ENCODE measurements at regions not wholly inside any gene's neighbourhood (a gene's known extent, or its start where the extent isn't known, plus 50 kb on each side); places are given as distances from the start of the nearest gene placed in this dataset.
A peak's percentile ranks its signal among the peaks of the same experiment; 100 is the strongest.

DNA sequence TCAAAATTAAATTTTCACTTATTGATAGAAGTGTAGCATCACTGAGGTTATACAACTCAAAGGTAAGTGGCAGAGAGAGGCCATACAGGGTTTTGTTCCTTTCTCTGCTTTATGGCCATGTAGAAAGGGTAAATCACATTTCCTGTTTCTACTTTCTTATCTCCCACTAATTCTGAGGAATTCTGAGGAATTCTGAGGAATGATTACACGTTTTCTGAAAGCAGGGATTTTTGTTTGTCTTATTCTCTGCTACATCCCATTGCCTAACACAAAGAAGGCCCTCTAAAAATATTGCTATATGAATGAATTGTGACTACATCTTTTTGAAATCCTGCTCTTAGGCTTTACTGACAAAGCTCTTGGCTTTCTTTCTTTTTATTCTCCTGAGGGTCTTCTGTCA is 516.9 kb upstream of the ZNF608 start:
- DNase-seq, result no peak

GRCh38 chr5:125266106-125266505 is 519.7 kb upstream of the ZNF608 start:
- DNase-seq, result no peak

DNA sequence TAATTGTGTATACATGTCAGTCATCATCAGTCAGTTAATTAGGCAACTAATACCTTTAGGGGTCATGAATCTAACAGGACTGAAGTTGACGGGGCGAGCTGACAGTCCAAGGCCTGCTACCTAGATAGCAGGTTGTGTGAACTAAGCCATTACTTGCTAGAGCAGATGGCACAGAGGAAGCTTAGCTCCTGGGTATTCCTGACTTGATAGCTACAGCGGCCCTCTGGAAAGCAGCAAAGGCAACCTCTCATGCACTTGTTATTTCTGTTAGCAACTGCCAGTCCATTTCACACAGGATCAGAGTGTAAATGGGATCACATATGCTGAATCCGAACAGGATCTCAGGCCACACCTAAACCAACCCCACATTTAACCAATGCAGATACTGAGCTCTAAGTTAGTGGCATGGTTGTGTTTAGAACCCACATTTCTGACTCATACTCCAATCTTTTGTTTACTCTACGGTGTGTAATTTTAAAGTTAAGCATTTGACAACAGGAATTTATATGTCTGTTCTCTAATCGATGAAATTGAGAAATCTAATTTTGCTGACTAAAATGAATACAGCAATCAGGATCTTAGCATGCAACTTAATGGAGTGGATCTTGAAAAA is 521.3 kb upstream of the ZNF608 start:
- DNase-seq, result peak; percentile 58

GRCh38 chr5:125269926-125270325 is 523.5 kb upstream of the ZNF608 start:
- DNase-seq, result peak; percentile 22

DNA sequence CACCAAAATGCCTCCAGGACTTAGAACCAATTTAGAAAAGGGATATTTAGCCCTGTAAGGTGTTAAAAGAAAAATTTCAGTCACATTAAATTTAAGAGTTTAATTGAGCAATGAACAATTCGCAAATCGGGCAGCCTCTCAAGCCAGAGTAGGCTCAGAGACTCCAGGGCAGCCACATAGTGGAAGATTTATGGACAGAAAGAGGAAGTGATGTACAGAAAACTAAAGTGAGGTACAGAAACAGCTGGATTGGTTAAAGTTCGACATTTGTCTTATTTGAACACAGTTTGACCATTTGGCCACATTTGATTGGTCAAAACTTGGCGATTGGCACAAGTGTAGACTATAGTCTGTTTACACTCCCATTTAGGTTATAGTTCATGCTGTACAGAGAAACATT is 525.9 kb upstream of the ZNF608 start:
- DNase-seq, result no peak

- peak; percentile 17 for DNase-seq
Measured at GRCh38 chr5:125274211-125274610, 527.8 kb upstream of the ZNF608 start.

GRCh38 chr5:125274938-125275724 is 528.7 kb upstream of the ZNF608 start:
- DNase-seq, result peak; percentile 97

GRCh38 chr5:125275725-125276090 is 529.3 kb upstream of the ZNF608 start:
- peak; percentile 77 for DNase-seq

GRCh38 chr5:125276096-125276495 is 529.7 kb upstream of the ZNF608 start:
- peak; percentile 74 for DNase-seq

GRCh38 chr5:125277494-125278154 is 531.2 kb upstream of the ZNF608 start:
- DNase-seq, result peak; percentile 57

- DNase-seq, result no peak
Measured at GRCh38 chr5:125278711-125279110, 532.3 kb upstream of the ZNF608 start.

DNA sequence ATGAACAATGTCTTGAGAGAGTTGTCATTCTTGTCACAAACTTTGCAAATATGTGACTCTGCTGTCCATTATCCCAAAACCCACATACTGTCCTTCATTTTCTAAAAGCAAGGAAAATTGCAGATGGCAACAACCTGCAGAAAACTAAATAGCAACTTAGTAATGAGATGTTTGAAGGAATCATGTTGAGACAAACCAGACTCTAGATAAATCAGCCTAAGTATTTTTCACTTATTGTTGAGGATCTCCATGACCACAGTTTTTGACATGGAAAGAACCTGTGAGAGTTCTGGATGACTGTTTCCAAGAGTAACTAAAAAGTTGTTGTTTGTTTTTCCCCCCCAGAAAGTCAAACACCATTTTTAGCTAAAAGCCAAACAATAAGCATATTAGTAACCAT is 535.2 kb upstream of the ZNF608 start:
- DNase-seq, result no peak

- no peak for DNase-seq
Measured at GRCh38 chr5:125283372-125283771, 536.9 kb upstream of the ZNF608 start.

GRCh38 chr5:125286271-125286670 is 539.8 kb upstream of the ZNF608 start:
- peak; percentile 93 for DNase-seq

DNA sequence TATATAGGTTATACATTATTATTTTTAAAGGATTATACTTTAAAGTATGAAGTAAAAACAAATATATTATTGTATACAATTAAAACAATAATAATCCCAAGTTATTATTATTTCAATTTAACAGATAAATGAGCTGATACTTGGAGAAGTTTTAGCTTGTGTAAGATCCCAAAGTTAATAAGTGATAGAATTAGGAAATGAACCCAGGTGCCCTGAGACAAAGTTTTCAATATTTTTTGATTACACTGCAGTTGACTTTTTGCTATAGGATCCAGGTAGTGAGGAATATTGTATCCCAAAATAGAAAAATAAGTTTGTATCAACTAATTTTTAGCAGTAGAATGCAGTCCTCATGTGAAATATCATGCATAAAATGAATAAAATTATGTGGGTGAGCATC is 543.2 kb upstream of the ZNF608 start:
- DNase-seq, result no peak

DNA sequence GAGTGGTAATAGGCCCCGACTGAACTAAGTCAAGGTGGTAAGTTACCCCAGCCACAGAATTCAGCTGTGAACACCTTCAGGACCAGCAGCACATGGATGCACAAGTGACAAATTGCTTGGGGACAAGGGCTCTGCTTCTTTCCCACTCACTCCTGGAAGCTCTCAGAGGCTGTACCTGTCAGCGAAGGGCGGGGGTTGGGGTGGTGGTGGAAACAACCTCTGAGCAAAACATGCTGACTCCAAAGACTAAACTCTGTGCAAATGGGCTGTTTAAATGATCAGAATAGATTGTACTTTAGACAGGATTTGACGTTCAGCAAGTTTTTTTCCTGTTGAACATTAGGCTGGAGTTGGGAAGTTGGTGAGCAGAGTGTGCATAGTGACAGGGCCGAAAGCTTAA is 544.5 kb upstream of the ZNF608 start:
- DNase-seq, result no peak

DNA sequence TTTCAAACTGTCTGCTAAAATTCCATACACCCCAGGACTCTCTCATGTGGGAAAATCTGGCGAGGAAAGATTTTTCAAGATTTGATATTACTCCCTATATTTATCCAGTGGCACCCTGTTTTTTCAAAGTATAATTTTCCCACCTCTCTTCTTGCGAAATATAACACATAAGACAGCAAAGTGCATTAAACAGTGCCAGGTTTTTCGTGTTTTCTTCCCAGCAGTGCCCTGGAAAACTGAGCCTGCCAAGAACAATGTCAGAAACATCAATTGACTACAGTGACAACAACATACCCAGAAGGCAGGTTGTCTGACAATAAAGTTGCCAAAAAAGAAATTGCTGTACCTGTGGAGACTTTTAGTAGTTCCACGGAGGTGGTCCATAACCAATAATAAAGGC is 545.0 kb upstream of the ZNF608 start:
- peak; percentile 68 for DNase-seq

DNA sequence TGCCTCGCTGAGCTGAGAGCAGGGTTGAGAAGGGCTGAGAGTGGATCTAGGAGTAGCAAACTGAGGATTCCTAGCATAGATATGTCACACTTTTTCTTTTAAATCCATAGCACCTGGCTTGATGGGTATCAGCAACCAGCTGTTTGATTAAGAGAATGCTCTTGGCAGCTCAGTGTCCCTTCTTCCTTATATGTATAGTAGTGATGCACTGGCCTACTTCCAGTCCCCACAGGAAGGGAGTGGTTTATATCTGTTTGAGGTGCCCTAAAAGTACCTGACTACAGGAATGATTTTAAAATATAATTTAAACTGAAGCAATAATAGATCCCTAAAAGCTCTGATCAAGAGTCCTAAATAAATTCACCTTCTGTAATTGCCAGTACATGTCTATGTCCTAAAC is 546.8 kb upstream of the ZNF608 start:
- peak; percentile 37 for DNase-seq

GRCh38 chr5:125293726-125294125 is 547.3 kb upstream of the ZNF608 start:
- peak; percentile 91 for DNase-seq

- peak; percentile 40 for DNase-seq
Measured at GRCh38 chr5:125294844-125295243, 548.4 kb upstream of the ZNF608 start.

DNA sequence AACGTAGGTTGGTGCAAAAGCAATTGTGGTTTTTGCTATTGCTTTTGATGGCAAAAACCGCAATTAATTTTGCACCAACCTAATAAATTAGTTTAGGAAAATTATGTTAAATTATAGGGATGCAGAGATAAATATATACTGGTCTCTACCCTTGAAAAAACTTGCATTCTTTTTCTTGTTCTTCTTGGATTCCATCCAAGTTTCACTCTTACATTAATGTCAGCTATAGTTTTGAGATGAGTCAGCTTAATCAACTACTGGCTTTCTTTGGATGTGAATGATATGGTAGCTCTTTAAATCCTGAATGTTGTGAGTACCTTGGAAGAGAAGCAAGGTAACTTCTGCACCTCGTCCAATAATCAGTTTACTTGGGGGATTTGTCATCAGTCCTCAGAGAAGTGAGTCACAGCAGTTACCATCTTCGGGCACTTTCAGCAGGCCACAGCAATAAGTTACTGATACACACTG is 549.0 kb upstream of the ZNF608 start:
- peak; percentile 63 for DNase-seq

DNA sequence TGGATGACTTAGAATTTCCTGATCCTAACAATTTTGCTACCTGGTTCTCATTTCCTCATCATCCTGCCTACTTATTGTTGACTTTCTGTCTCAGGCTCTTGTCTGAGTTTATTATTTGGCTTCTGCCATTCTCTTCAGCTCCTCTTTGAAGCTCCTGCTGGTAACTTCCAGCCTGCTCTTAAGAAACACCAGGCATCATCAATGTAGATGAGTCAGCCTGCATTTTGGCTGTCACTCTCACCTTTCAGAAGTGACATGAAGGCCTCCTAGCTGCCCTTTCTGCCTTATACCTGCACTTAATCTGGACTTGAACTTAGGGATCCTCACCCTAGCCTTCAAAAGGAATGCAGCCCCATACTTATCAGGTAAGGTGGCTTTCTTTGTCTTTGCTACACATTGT is 551.8 kb upstream of the ZNF608 start:
- peak; percentile 86 for DNase-seq

GRCh38 chr5:125298746-125299379 is 552.4 kb upstream of the ZNF608 start:
- DNase-seq, result peak; percentile 76

- DNase-seq, result no peak
Measured at GRCh38 chr5:125301711-125302110, 555.3 kb upstream of the ZNF608 start.
